A549 (cell line): ENCODE measurements at regions not wholly inside any gene's neighbourhood (a gene's known extent, or its start where the extent isn't known, plus 50 kb on each side); places are given as distances from the start of the nearest gene placed in this dataset.

ENCODE experiments used
- ATAC-seq, 2 experiments: fragments of 200-7000 bp in 1 of 2; fragments of >200 bp in 1 of 2; cut with Nextera tagmentation in 1 of 2; cut with Tn5 transposase in 1 of 2; 3 replicates each; pipeline versions ENCODE4 v1.8.0 to v1.9.1; 2018 to 2020; ENCODE audit warnings: mild to moderate bottlenecking in 1 of 2, moderate library complexity in 1 of 2
- CTCF ChIA-PET: fragments of 300-600 bp; sonication (Branson Sonifier 250); formaldehyde crosslinking; extraction: SDS; loops from one replicate; lab custom pipeline; 2021; ENCODE audit warnings: antibody characterized with exemption, inconsistent platforms; lab: Yijun Ruan, JAX
- POLR2A ChIA-PET: fragments of 350-600 bp; formaldehyde crosslinking; extraction: SDS; loops from one replicate; lab custom pipeline; 2021; ENCODE audit warnings: antibody characterized with exemption, inconsistent platforms; lab: Yijun Ruan, JAX
- DNase-seq, 2 experiments: peaks; one replicate each; pipeline versions ENCODE4 v3.0.0 to v3.0.0-alpha.2; 2011 to 2016; ENCODE audit warnings: low read depth in 1 of 2, low spot score in 1 of 2
- FAIRE-seq: peaks from 2 replicates; lab custom pipeline; 2011; peaks lifted over from hg19 to GRCh38; lab: Jason Lieb, UNC
- H3K27ac ChIP-seq, 2 experiments: fragments of >200 bp; sonication (Bioruptor Twin); formaldehyde crosslinking; 3 replicates each; pipeline ENCODE4 v1.5.1; 2016 to 2017
- H3K4me1 ChIP-seq: fragments of >200 bp; sonication (Bioruptor Twin); formaldehyde crosslinking; 3 replicates; pipeline ENCODE4 v1.6.1; 2016
- H3K4me2 ChIP-seq: fragments of >200 bp; sonication (Bioruptor Twin); formaldehyde crosslinking; 3 replicates; pipeline ENCODE4 v1.6.1; 2016
- H3K4me3 ChIP-seq: fragments of >200 bp; sonication (Bioruptor Twin); formaldehyde crosslinking; 3 replicates; pipeline ENCODE4 v1.5.1; 2016
- H3K9me3 ChIP-seq: fragments of >200 bp; sonication (Bioruptor Twin); formaldehyde crosslinking; 3 replicates; pipeline ENCODE4 v1.6.1; 2016
- ATOH8 ChIP-seq: fragments of 250-450 bp; sonication (Bioruptor Pico); IDR thresholded peaks from 2 replicates; pipeline ENCODE4 v1.5.0; 2020; ENCODE audit warnings: low read depth, mild to moderate bottlenecking, moderate library complexity
- BHLHE40 ChIP-seq: IDR thresholded peaks from 2 replicates; pipeline ENCODE4 v1.6.1; 2012; ENCODE audit warnings: low read depth, low read length, inconsistent platforms
- CEBPB ChIP-seq, 2 experiments: fragments of >200 bp in 1 of 2; sonication (Bioruptor Twin) in 1 of 2; formaldehyde crosslinking in 1 of 2; IDR thresholded peaks; 2 replicates each; pipeline ENCODE4 v1.6.1; 2012 to 2016
- CHD2 ChIP-seq: fragments of 150-350 bp; IDR thresholded peaks from 2 replicates; pipeline ENCODE4 v1.6.1; 2014; ENCODE audit warnings: low read length; ENCODE audit not compliant: partially characterized antibody
- CTCF ChIP-seq: fragments of >200 bp; sonication (Bioruptor Twin); formaldehyde crosslinking; IDR thresholded peaks from 3 replicates; pipeline ENCODE4 v1.5.1; 2016
- E2F6 ChIP-seq: IDR thresholded peaks from 2 replicates; pipeline ENCODE4 v1.6.1; 2012; ENCODE audit warnings: low read depth, borderline replicate concordance
- EHF ChIP-seq: fragments of 250-450 bp; sonication (Bioruptor Pico); IDR thresholded peaks from 2 replicates; pipeline ENCODE4 v1.5.0; 2020; ENCODE audit warnings: mild to moderate bottlenecking
- EP300 ChIP-seq, 2 experiments: fragments of >200 bp; sonication (Bioruptor Twin); formaldehyde crosslinking; IDR thresholded peaks; 2 replicates in 1 of 2; 3 replicates in 1 of 2; pipeline ENCODE4 v1.6.1; 2016 to 2017
- FOXS1 ChIP-seq: fragments of 250-450 bp; sonication (Bioruptor Pico); IDR thresholded peaks from 2 replicates; pipeline ENCODE4 v1.5.0; 2020; ENCODE audit warnings: mild to moderate bottlenecking, moderate library complexity
- HDAC2 ChIP-seq: fragments of 200-600 bp; sonication (generic); IDR thresholded peaks from 2 replicates; pipeline ENCODE4 v1.6.1; 2016
- HEYL ChIP-seq: fragments of 250-450 bp; sonication (Bioruptor Pico); IDR thresholded peaks from 2 replicates; pipeline ENCODE4 v1.8.0; 2021; ENCODE audit warnings: mild to moderate bottlenecking, moderate library complexity
- HOXA7 ChIP-seq: fragments of 250-450 bp; sonication (Bioruptor Pico); IDR thresholded peaks from 2 replicates; pipeline ENCODE4 v1.5.0; 2020; ENCODE audit warnings: mild to moderate bottlenecking, moderate library complexity
- JUNB ChIP-seq: fragments of >200 bp; sonication (Bioruptor Twin); formaldehyde crosslinking; IDR thresholded peaks from 2 replicates; pipeline ENCODE4 v1.6.1; 2016
- KDM1A ChIP-seq: fragments of 200-600 bp; sonication (generic); IDR thresholded peaks from 2 replicates; pipeline ENCODE4 v1.6.1; 2016; ENCODE audit warnings: low read depth, mild to moderate bottlenecking
- MAFK ChIP-seq: fragments of 450-650 bp; IDR thresholded peaks from 2 replicates; pipeline ENCODE4 v1.6.1; 2014; ENCODE audit not compliant: partially characterized antibody
- MAZ ChIP-seq: fragments of 150-350 bp; IDR thresholded peaks from 2 replicates; pipeline ENCODE4 v1.6.1; 2014; ENCODE audit warnings: antibody characterized with exemption, low read depth, low read length, borderline replicate concordance
- NFE2L2 ChIP-seq: fragments of 150-350 bp; conservative IDR thresholded peaks from 2 replicates; pipeline ENCODE4 v1.6.1; 2014; ENCODE audit warnings: low read length
- NR3C1 ChIP-seq: fragments of >200 bp; sonication (Bioruptor Twin); formaldehyde crosslinking; IDR thresholded peaks from 3 replicates; pipeline ENCODE4 v1.6.1; 2017
- PHF8 ChIP-seq: fragments of 200-600 bp; sonication (generic); IDR thresholded peaks from 2 replicates; pipeline ENCODE4 v1.6.1; 2016; ENCODE audit warnings: low read depth, mild to moderate bottlenecking, antibody characterized with exemption, moderate library complexity, borderline replicate concordance
- POLR2AphosphoS2 ChIP-seq: conservative IDR thresholded peaks from 2 replicates; pipeline ENCODE4 v1.6.1; 2012; ENCODE audit warnings: low read length, improper control_type of control experiment, inconsistent platforms
- RAD21 ChIP-seq, 2 experiments: fragments of >200 bp in 1 of 2; sonication (Bioruptor Twin) in 1 of 2; formaldehyde crosslinking in 1 of 2; IDR thresholded peaks in 1 of 2; conservative IDR thresholded peaks in 1 of 2; 2 replicates in 1 of 2; 3 replicates in 1 of 2; pipeline ENCODE4 v1.6.1; 2012 to 2018; ENCODE audit warnings: inconsistent platforms in 1 of 2
- RARB ChIP-seq: fragments of 250-450 bp; sonication (Bioruptor Pico); IDR thresholded peaks from 2 replicates; pipeline ENCODE4 v1.8.0; 2021; ENCODE audit warnings: mild to moderate bottlenecking, moderate library complexity
- RCOR1 ChIP-seq: fragments of 150-350 bp; IDR thresholded peaks from 2 replicates; pipeline ENCODE4 v1.6.1; 2014; ENCODE audit warnings: antibody characterized with exemption, low read length, low read depth
- SMC3 ChIP-seq: fragments of >200 bp; sonication (Bioruptor Twin); formaldehyde crosslinking; IDR thresholded peaks from 3 replicates; pipeline ENCODE4 v1.6.1; 2018; ENCODE audit warnings: inconsistent platforms
- SREBF2 ChIP-seq: fragments of 450-650 bp; IDR thresholded peaks from 2 replicates; pipeline ENCODE4 v1.6.1; 2014; ENCODE audit warnings: mild to moderate bottlenecking, moderate library complexity
- TP53 ChIP-seq: fragments of 250-450 bp; sonication (Bioruptor Pico); IDR thresholded peaks from 2 replicates; pipeline ENCODE4 v1.5.0; 2021; ENCODE audit warnings: mild to moderate bottlenecking, moderate library complexity
- ZNF302 ChIP-seq: fragments of 250-450 bp; sonication (Bioruptor Pico); IDR thresholded peaks from 2 replicates; pipeline ENCODE4 v1.9.0; 2021; ENCODE audit warnings: inconsistent platforms, mild to moderate bottlenecking, moderate library complexity
- WGBS: methylation state at CpG from one replicate; pipeline ENCODE4 v1.1.6; 2017; ENCODE audit errors: missing lambda C conversion rate; 5-methylcytosine and 5-hydroxymethylcytosine counted together

GRCh38 chr16:6704306-6704930 is 628.2 kb upstream of the RBFOX1 start:
- POLR2A ChIA-PET = no interaction called here
- no peaks in the 10 kb centered on the region for H3K9me3 ChIP-seq
- CTCF ChIA-PET = no interaction called here
- no peak for ATAC-seq
- no peaks in the 10 kb centered on the region for H3K4me1 ChIP-seq
- no peak overlapping the region for H3K27ac ChIP-seq
- no peak for DNase-seq
- 15% methylated on average over 7 of the region's 7 CpGs for WGBS
- H3K4me3 ChIP-seq = no peak overlapping the region
- FAIRE-seq = no peak
- no peak for TF ChIP-seq PHF8
- TF ChIP-seq CEBPB (IDR thresholded peaks at IDR 0.05) = no peak
- TF ChIP-seq KDM1A = no peak
- no peak for TF ChIP-seq EP300 (IDR thresholded peaks at IDR 0.05)
- TF ChIP-seq MAFK = no peak
- no peak for TF ChIP-seq BHLHE40
- no peak for TF ChIP-seq RCOR1
- no peak for TF ChIP-seq SMC3
- no peak for TF ChIP-seq HOXA7 (CRISPR knock-in tag)
- no peak overlapping the region for H3K4me2 ChIP-seq

- 26% methylated on average over 3 of the region's 3 CpGs for WGBS
These were observed 631.5 kb upstream of the RBFOX1 start for GRCh38 chr16:6701096-6701495.

GRCh38 chr16:6698548-6698947 is 634.1 kb upstream of the RBFOX1 start:
- CTCF ChIA-PET = no interaction called here
- POLR2A ChIA-PET = no interaction called here
- Histone ChIP-seq H3K27ac (no peak overlapping the region), H3K4me1 (no peaks in the 10 kb centered on the region), H3K9me3 (no peaks in the 10 kb centered on the region), H3K4me3 (no peak overlapping the region), H3K4me2 (no peak overlapping the region)
- WGBS = 26% methylated on average over 7 of the region's 7 CpGs
- DNase-seq (no peak), ATAC-seq (no peak), FAIRE-seq (no peak)
- TF ChIP-seq RAD21 (conservative IDR thresholded peaks at IDR 0.05 in 1 of 2, IDR thresholded peaks at IDR 0.05 in 1 of 2) = no peak
- TF ChIP-seq EP300 (IDR thresholded peaks at IDR 0.05) = no peak
- TF ChIP-seq SREBF2 = no peak
- no peak for TF ChIP-seq TP53 (CRISPR knock-in tag)
- TF ChIP-seq FOXS1 (CRISPR knock-in tag) = no peak
- TF ChIP-seq RCOR1 = no peak
- TF ChIP-seq HEYL (CRISPR knock-in tag) = no peak
- no peak for TF ChIP-seq CHD2
- no peak for TF ChIP-seq MAZ
- no peak for TF ChIP-seq E2F6
- no peak for TF ChIP-seq ATOH8 (CRISPR knock-in tag)
- no peak for TF ChIP-seq CTCF
- TF ChIP-seq JUNB = no peak
- TF ChIP-seq POLR2AphosphoS2 = no peak

More at GRCh38 chr16:6701096-6701495, 631.5 kb upstream of the RBFOX1 start:
- CTCF ChIA-PET = interaction anchor here (2.0 kb wide), 1 partner anchor 17 kb away, joined by 6 read pairs; no protein-coding TSS in a partner anchor
- no peak overlapping the region for H3K4me2 ChIP-seq
- TF ChIP-seq CHD2 (no peak), PHF8 (no peak), FOXS1 (CRISPR knock-in tag) (no peak), EHF (CRISPR knock-in tag) (no peak), HDAC2 (no peak), ZNF302 (CRISPR knock-in tag) (no peak), MAFK (no peak), CTCF (no peak), RARB (CRISPR knock-in tag) (no peak), NFE2L2 (no peak), HEYL (CRISPR knock-in tag) (no peak), TP53 (CRISPR knock-in tag) (no peak), NR3C1 (no peak)
- ATAC-seq = no peak
- no peak overlapping the region for H3K4me3 ChIP-seq
- no peak for FAIRE-seq
- no peaks in the 10 kb centered on the region for H3K9me3 ChIP-seq
- POLR2A ChIA-PET = no interaction called here
- no peak overlapping the region for H3K27ac ChIP-seq
- DNase-seq = no peak
- no peaks in the 10 kb centered on the region for H3K4me1 ChIP-seq
